Esophagus muscularis mucosa (tissue), 3 donors: ENCODE measurements at regions not wholly inside any gene's neighbourhood (a gene's known extent, or its start where the extent isn't known, plus 50 kb on each side); places are given as distances from the start of the nearest gene placed in this dataset.

Experiments
- CTCF ChIP-seq, 3 experiments: fragments of 200-600 bp in 2 of 3; fragments of 450-650 bp in 1 of 3; sonication (generic) in 2 of 3; IDR thresholded peaks; one replicate each; pipeline ENCODE4 v1.5.1; 2017 to 2019; ENCODE audit warnings: antibody characterized with exemption in 3 of 3, mild to moderate bottlenecking in 2 of 3, moderate library complexity in 1 of 3
- EP300 ChIP-seq: sonication (generic); formaldehyde crosslinking; IDR thresholded peaks from one replicate; pipeline ENCODE4 v1.6.1; 2017; ENCODE audit warnings: antibody characterized with exemption

DNA sequence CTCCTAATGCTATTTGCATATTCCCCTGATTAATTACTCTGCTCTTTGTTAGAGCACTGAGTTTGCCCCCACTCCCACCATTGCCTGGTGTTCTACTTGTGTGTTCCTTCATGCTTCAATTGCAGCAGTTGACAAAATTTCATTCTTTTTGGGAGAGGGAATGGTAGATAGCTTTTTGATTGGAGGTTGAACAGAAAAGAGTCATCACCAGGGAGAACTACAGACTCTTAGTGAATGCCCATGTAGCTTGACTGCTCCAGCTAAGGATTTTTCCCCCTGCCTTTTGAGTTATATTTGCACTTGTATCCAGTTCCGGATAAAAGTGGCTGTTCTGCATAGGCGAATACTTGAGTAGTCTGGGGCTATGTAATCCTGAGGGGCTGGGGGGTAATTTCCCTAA is 183.9 kb downstream of the ETNK1 start:
- TF ChIP-seq CTCF (IDR thresholded peaks at IDR 0.05): no peak
- TF ChIP-seq EP300: no peak
